Kidney (tissue), 13 donors: ENCODE measurements at regions not wholly inside any gene's neighbourhood (a gene's known extent, or its start where the extent isn't known, plus 50 kb on each side); places are given as distances from the start of the nearest gene placed in this dataset.
A peak's percentile ranks its signal among the peaks of the same experiment; 100 is the strongest.

Experiments
- DNase-seq, 5 donors: peaks; one replicate each; pipeline ENCODE4 v3.0.0-alpha.2; 2013 to 2020
- FAIRE-seq: peaks from 2 replicates; lab custom pipeline; 2012; peaks lifted over from hg19 to GRCh38; lab: Jason Lieb, UNC
- H3K27ac ChIP-seq, 2 donors: one replicate each; pipeline ENCODE4 v1.7.0; 2013; ENCODE audit warnings: low read depth in 2 of 2, low read length in 2 of 2, inconsistent platforms in 1 of 2
- H3K27me3 ChIP-seq: one replicate; pipeline ENCODE4 v1.7.1; 2013; ENCODE audit warnings: low read length, inconsistent platforms; ENCODE audit not compliant: control insufficient read depth, insufficient read depth
- H3K36me3 ChIP-seq, 3 donors: one replicate each; pipeline versions ENCODE4 v1.7.0 to v1.7.1; 2013; ENCODE audit warnings: low read length in 3 of 3, control low read depth in 1 of 3, inconsistent platforms in 1 of 3; ENCODE audit not compliant: insufficient read depth in 3 of 3, control insufficient read depth in 2 of 3
- H3K4me1 ChIP-seq, 3 donors: one replicate each; pipeline versions ENCODE4 v1.7.0 to v1.7.1; 2013; ENCODE audit warnings: low read length in 3 of 3, inconsistent platforms in 1 of 3, low read depth in 1 of 3; ENCODE audit not compliant: control insufficient read depth in 2 of 3, insufficient read depth in 2 of 3
- H3K4me3 ChIP-seq, 3 donors: one replicate each; pipeline versions ENCODE4 v1.7.0 to v1.8.1; 2013; ENCODE audit warnings: low read length in 3 of 3, control low read depth in 1 of 3, inconsistent platforms in 1 of 3
- H3K9ac ChIP-seq, 3 donors: one replicate each; pipeline versions ENCODE4 v1.7.0 to v1.7.1; 2013; ENCODE audit warnings: low read length in 3 of 3, control low read depth in 1 of 3, inconsistent platforms in 1 of 3
- H3K9me3 ChIP-seq, 3 donors: one replicate each; pipeline versions ENCODE4 v1.7.0 to v1.7.1; 2013; ENCODE audit warnings: low read length in 3 of 3, control low read depth in 1 of 3, inconsistent platforms in 1 of 3; ENCODE audit not compliant: control insufficient read depth in 2 of 3, insufficient read depth in 1 of 3
- CTCF ChIP-seq: IDR thresholded peaks from 3 replicates; pipeline ENCODE4 v1.5.1; 2012; ENCODE audit warnings: mild to moderate bottlenecking, moderate library complexity, borderline replicate concordance; ENCODE audit not compliant: insufficient read depth; ENCODE audit errors: extremely low read depth
- intact Hi-C: fragments of 100-400 bp; cut with DNase I; formaldehyde crosslinking; loops from one replicate; pipeline ENCODE4 v1.11.1; 2022
- donor health status: control.
- donor health status: control.
- donor health status: control.
- donor health status: control.
- donor health status: control.
- donor health status: DM: yes; HTN: yes; CAD: no.
- donor health status: Normal renal cell carcinoma (clear cell type).

- no peaks in the 10 kb centered on the region for H3K9me3 ChIP-seq
- H3K36me3 ChIP-seq = no peaks in the 10 kb centered on the region
- DNase-seq = no peak
- intact Hi-C loops = no loop called here
- H3K4me3 ChIP-seq = no peak overlapping the region
- no peak overlapping the region for H3K9ac ChIP-seq
- no peak for FAIRE-seq
- H3K4me1 ChIP-seq = peaks cover 0 to 4% (median 0%) of the 10 kb centered on the region in 3 donors
- TF ChIP-seq CTCF = no peak
- H3K27me3 ChIP-seq = no peaks in the 10 kb centered on the region
- H3K27ac ChIP-seq = no peak overlapping the region
Measured at GRCh38 chr2:128562471-128563347, 244.0 kb upstream of the HS6ST1 start.

GRCh38 chr2:128563348-128563687 lies 244.7 kb upstream of the HS6ST1 start:
- H3K9me3 ChIP-seq = no peaks in the 10 kb centered on the region
- H3K27me3 ChIP-seq = no peaks in the 10 kb centered on the region
- no peak overlapping the region for H3K4me3 ChIP-seq
- no peak overlapping the region for H3K27ac ChIP-seq
- H3K36me3 ChIP-seq = no peaks in the 10 kb centered on the region
- no peak for FAIRE-seq
- no peak overlapping the region for H3K9ac ChIP-seq
- peaks cover 0 to 4% (median 0%) of the 10 kb centered on the region in 3 donors for H3K4me1 ChIP-seq
- peak in 1 of 5 donors; percentile 41 for DNase-seq
- intact Hi-C loops = no loop called here
- no peak for TF ChIP-seq CTCF

GRCh38 chr2:128564131-128564530 lies 245.5 kb upstream of the HS6ST1 start:
- Histone ChIP-seq H3K9ac (no peak overlapping the region), H3K36me3 (no peaks in the 10 kb centered on the region), H3K4me1 (peaks cover 0 to 4% (median 0%) of the 10 kb centered on the region in 3 donors), H3K27ac (no peak overlapping the region), H3K27me3 (no peaks in the 10 kb centered on the region), H3K9me3 (no peaks in the 10 kb centered on the region), H3K4me3 (no peak overlapping the region)
- intact Hi-C loops = no loop called here
- FAIRE-seq (no peak), DNase-seq (no peak)
- TF ChIP-seq CTCF = no peak

GRCh38 chr2:128564551-128564950 lies 245.9 kb upstream of the HS6ST1 start:
- FAIRE-seq = no peak
- no peak overlapping the region for H3K27ac ChIP-seq

More at GRCh38 chr2:128564551-128564950, 245.9 kb upstream of the HS6ST1 start:
- H3K9ac ChIP-seq = no peak overlapping the region
- H3K4me1 ChIP-seq = peaks cover 0 to 4% (median 0%) of the 10 kb centered on the region in 3 donors
- no peaks in the 10 kb centered on the region for H3K9me3 ChIP-seq
- intact Hi-C loops = no loop called here
- no peak for DNase-seq
- no peak overlapping the region for H3K4me3 ChIP-seq
- TF ChIP-seq CTCF = no peak
- H3K36me3 ChIP-seq = no peaks in the 10 kb centered on the region
- H3K27me3 ChIP-seq = no peaks in the 10 kb centered on the region
